H9 (cell line): ENCODE measurements at regions not wholly inside any gene's neighbourhood (a gene's known extent, or its start where the extent isn't known, plus 50 kb on each side); places are given as distances from the start of the nearest gene placed in this dataset.

ENCODE experiments used
- DNase-seq: peaks from one replicate; pipeline ENCODE4 v3.0.0-alpha.2; 2017
- H2AFZ ChIP-seq: one replicate; pipeline ENCODE4 v1.6.1; 2013; ENCODE audit warnings: mild to moderate bottlenecking, low read length, control low read depth, moderate library complexity
- H2AK5ac ChIP-seq: 2 replicates; pipeline ENCODE4 v1.6.1; 2013; ENCODE audit warnings: low read length, control low read depth, mixed read lengths; ENCODE audit not compliant: insufficient read length
- H2BK120ac ChIP-seq: one replicate; pipeline ENCODE4 v1.6.1; 2013; ENCODE audit warnings: low read depth, mild to moderate bottlenecking, low read length, control low read depth, inconsistent platforms; ENCODE audit not compliant: poor library complexity, severe bottlenecking
- H2BK12ac ChIP-seq: 2 replicates; pipeline ENCODE4 v1.6.1; 2013; ENCODE audit warnings: low read length, control low read depth, mixed read lengths, low read depth; ENCODE audit not compliant: insufficient read length
- H2BK15ac ChIP-seq: 2 replicates; pipeline ENCODE4 v1.6.1; 2013; ENCODE audit warnings: low read depth, low read length, control low read depth
- H2BK20ac ChIP-seq: one replicate; pipeline ENCODE4 v1.6.1; 2013; ENCODE audit warnings: low read depth, mild to moderate bottlenecking, low read length, control low read depth, inconsistent platforms; ENCODE audit not compliant: poor library complexity, severe bottlenecking
- H2BK5ac ChIP-seq: 2 replicates; pipeline ENCODE4 v1.6.1; 2013; ENCODE audit warnings: low read length, control low read depth, mixed read lengths; ENCODE audit not compliant: insufficient read length
- H3K14ac ChIP-seq: 2 replicates; pipeline ENCODE4 v1.6.1; 2013; ENCODE audit warnings: low read length, control low read depth; ENCODE audit not compliant: insufficient read depth
- H3K18ac ChIP-seq: 2 replicates; pipeline ENCODE4 v1.6.1; 2013; ENCODE audit warnings: low read depth, mild to moderate bottlenecking, mixed read lengths, low read length, control low read depth; ENCODE audit not compliant: insufficient read length
- H3K23ac ChIP-seq: 2 replicates; pipeline ENCODE4 v1.6.1; 2013; ENCODE audit warnings: low read length, control low read depth, mixed read lengths, low read depth; ENCODE audit not compliant: insufficient read length
- H3K23me2 ChIP-seq: 2 replicates; pipeline ENCODE4 v1.6.1; 2013; ENCODE audit warnings: low read depth, mild to moderate bottlenecking, mixed read lengths, low read length, control low read depth; ENCODE audit not compliant: insufficient read length, poor library complexity, severe bottlenecking
- H3K27ac ChIP-seq: 2 replicates; pipeline ENCODE4 v1.5.1; 2013; ENCODE audit warnings: low read length, control low read depth, mixed read lengths, low read depth; ENCODE audit not compliant: insufficient read length
- H3K27me3 ChIP-seq: 2 replicates; pipeline ENCODE4 v1.6.1; 2013; ENCODE audit warnings: low read length, control low read depth, inconsistent platforms; ENCODE audit not compliant: insufficient read depth
- H3K4ac ChIP-seq: 2 replicates; pipeline ENCODE4 v1.6.1; 2013; ENCODE audit warnings: low read depth, mild to moderate bottlenecking, control low read depth, inconsistent platforms, low read length, moderate library complexity
- H3K4me1 ChIP-seq: 2 replicates; pipeline ENCODE4 v1.6.1; 2013; ENCODE audit warnings: low read length, control low read depth, inconsistent platforms; ENCODE audit not compliant: insufficient read depth
- H3K4me2 ChIP-seq: 2 replicates; pipeline ENCODE4 v1.6.1; 2013; ENCODE audit warnings: low read length, control low read depth, mixed read lengths; ENCODE audit not compliant: insufficient read length, insufficient read depth
- H3K56ac ChIP-seq: 2 replicates; pipeline ENCODE4 v1.6.1; 2013; ENCODE audit warnings: low read depth, mild to moderate bottlenecking, mixed read lengths, low read length, control low read depth; ENCODE audit not compliant: insufficient read length
- H3K79me1 ChIP-seq: 2 replicates; pipeline ENCODE4 v1.6.1; 2013; ENCODE audit warnings: low read depth, mild to moderate bottlenecking, moderate library complexity, low read length, control low read depth, inconsistent platforms; ENCODE audit not compliant: insufficient read depth, poor library complexity, severe bottlenecking
- H3K79me2 ChIP-seq: 2 replicates; pipeline ENCODE4 v1.6.1; 2013; ENCODE audit warnings: low read length, control low read depth, inconsistent platforms; ENCODE audit not compliant: insufficient read depth
- H3K9ac ChIP-seq: 2 replicates; pipeline ENCODE4 v1.6.1; 2013; ENCODE audit warnings: low read length, control low read depth, mixed read lengths; ENCODE audit not compliant: insufficient read length; ENCODE audit errors: extremely low read depth
- H3K9me3 ChIP-seq: one replicate; pipeline ENCODE4 v1.6.1; 2013; ENCODE audit warnings: low read depth, low read length, inconsistent platforms; ENCODE audit not compliant: control insufficient read depth
- H3T11ph ChIP-seq: one replicate; pipeline ENCODE4 v1.6.1; 2013; ENCODE audit warnings: mild to moderate bottlenecking, low read length, control low read depth, inconsistent platforms
- H4K20me1 ChIP-seq: one replicate; pipeline ENCODE4 v1.6.1; 2013; ENCODE audit not compliant: control insufficient read depth, insufficient read length, insufficient read depth
- H4K5ac ChIP-seq: 2 replicates; pipeline ENCODE4 v1.6.1; 2013; ENCODE audit warnings: low read depth, mild to moderate bottlenecking, mixed read lengths, low read length, control low read depth; ENCODE audit not compliant: insufficient read length
- H4K8ac ChIP-seq: replicated peaks from 2 replicates; pipeline ENCODE4 v1.6.1; 2013; ENCODE audit warnings: low read length, control low read depth, mixed read lengths, low read depth; ENCODE audit not compliant: insufficient read length
- H4K91ac ChIP-seq: 2 replicates; pipeline ENCODE4 v1.6.1; 2013; ENCODE audit warnings: low read depth, mild to moderate bottlenecking, moderate library complexity, mixed read lengths, low read length, control low read depth; ENCODE audit not compliant: insufficient read length
- H3K27ac Mint-ChIP-seq, 3 experiments: 2 replicates in 2 of 3; 3 replicates in 1 of 3; pipeline ENCODE4 v1.8.0; 2020 to 2021; ENCODE audit warnings: mixed read lengths in 3 of 3, mild to moderate bottlenecking in 1 of 3, moderate library complexity in 1 of 3
- H3K27me3 Mint-ChIP-seq: 2 replicates; pipeline ENCODE4 v1.8.0; 2021; ENCODE audit warnings: low read depth, mild to moderate bottlenecking, moderate library complexity, mixed read lengths
- H3K36me3 Mint-ChIP-seq, 3 experiments: 2 replicates in 2 of 3; 3 replicates in 1 of 3; pipeline ENCODE4 v1.8.0; 2020 to 2021; ENCODE audit warnings: low read depth in 3 of 3, mixed read lengths in 3 of 3; ENCODE audit not compliant: insufficient read depth in 1 of 3
- H3K4me1 Mint-ChIP-seq, 2 experiments: 2 replicates each; pipeline ENCODE4 v1.8.0; 2020; ENCODE audit warnings: mixed read lengths in 2 of 2
- H3K4me3 Mint-ChIP-seq, 2 experiments: 2 replicates in 1 of 2; 3 replicates in 1 of 2; pipeline ENCODE4 v1.8.0; 2020 to 2021; ENCODE audit warnings: mild to moderate bottlenecking in 2 of 2, mixed read lengths in 2 of 2, moderate library complexity in 1 of 2
- H3K9me3 Mint-ChIP-seq, 2 experiments: 2 replicates in 1 of 2; 3 replicates in 1 of 2; pipeline ENCODE4 v1.8.0; 2020; ENCODE audit warnings: mild to moderate bottlenecking in 2 of 2, mixed read lengths in 2 of 2, moderate library complexity in 1 of 2
- WGBS: extraction: QIAGEN DNeasy Blood & Tissue Kit; methylation state at CpG from one replicate; pipeline ENCODE4 v1.1.7; 2013; ENCODE audit warnings: missing lambda C conversion rate, low lambda C conversion rate, mixed read lengths; ENCODE audit not compliant: insufficient read length; ENCODE audit errors: extremely low coverage; 5-methylcytosine and 5-hydroxymethylcytosine counted together
- TF ChIP-seq, protein P1 (sequence below): fragments of 200-600 bp; sonication (generic); conservative IDR thresholded peaks from 3 replicates; pipeline ENCODE4 v1.8.0; 2021; ENCODE audit warnings: antibody characterized with exemption, mild to moderate bottlenecking

DNA sequence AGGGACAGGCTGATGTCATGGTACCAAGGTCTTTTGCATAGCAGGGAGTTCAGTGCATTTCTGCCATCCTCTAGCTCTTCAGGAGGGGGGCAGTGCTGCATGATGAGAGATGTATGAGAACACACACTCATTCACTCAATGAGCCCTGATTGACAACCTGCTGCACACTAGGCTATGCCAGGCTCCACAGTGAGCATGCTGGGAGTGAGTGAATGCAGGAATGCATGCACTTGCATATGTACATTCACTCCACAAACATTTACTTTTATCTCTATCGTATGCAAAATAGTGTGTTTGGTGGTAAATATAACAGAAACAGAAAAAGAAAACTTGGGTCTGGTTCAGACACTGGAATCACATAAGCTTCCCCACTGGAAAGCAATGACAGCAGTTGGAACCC is 374.1 kb upstream of the C16orf82 start:
- no peak overlapping the region for H3K4me3 Mint-ChIP-seq
- H3K9me3 Mint-ChIP-seq: peaks cover 0 to 2% of the 10 kb centered on the region in 2 experiments; a peak in 1 of 5 replicates
- H3K56ac ChIP-seq: no peak overlapping the region

More for the DNA sequence above, 374.1 kb upstream of the C16orf82 start:
- Histone ChIP-seq H2AFZ (no peak overlapping the region), H2AK5ac (no peak overlapping the region), H4K20me1 (no peaks in the 10 kb centered on the region), H3K9me3 (no peaks in the 10 kb centered on the region), H3K18ac (no peak overlapping the region), H4K5ac (no peak overlapping the region), H3K9ac (no peak overlapping the region), H2BK120ac (no peak overlapping the region), H2BK15ac (no peak overlapping the region), H3T11ph (no peak overlapping the region), H3K27me3 (no peaks in the 10 kb centered on the region), H4K8ac (no peak overlapping the region), H2BK5ac (no peak overlapping the region), H2BK20ac (no peak overlapping the region), H3K4me1 (no peaks in the 10 kb centered on the region; the same call in 1 of the 2 replicates), H3K79me1 (no peaks in the 10 kb centered on the region), H2BK12ac (no peak overlapping the region), H4K91ac (no peak overlapping the region), H3K23me2 (no peaks in the 10 kb centered on the region), H3K79me2 (no peaks in the 10 kb centered on the region), H3K4me2 (no peak overlapping the region), H3K4ac (no peak overlapping the region), H3K23ac (no peak overlapping the region), H3K14ac (no peak overlapping the region), H3K27ac (no peak overlapping the region)
- peaks cover 0 to 2% (median 0%) of the 10 kb centered on the region in 3 experiments; a peak in 1 of 7 replicates for H3K36me3 Mint-ChIP-seq
- peaks cover 10% of the 10 kb centered on the region for H3K27me3 Mint-ChIP-seq
- no CpG with 5 or more reads among the region's 1 CpG for WGBS
- peaks cover 11 to 19% of the 10 kb centered on the region in 2 experiments for H3K4me1 Mint-ChIP-seq
- H3K27ac Mint-ChIP-seq: no peak overlapping the region
- DNase-seq: no peak
- TF ChIP-seq, protein P1, sequence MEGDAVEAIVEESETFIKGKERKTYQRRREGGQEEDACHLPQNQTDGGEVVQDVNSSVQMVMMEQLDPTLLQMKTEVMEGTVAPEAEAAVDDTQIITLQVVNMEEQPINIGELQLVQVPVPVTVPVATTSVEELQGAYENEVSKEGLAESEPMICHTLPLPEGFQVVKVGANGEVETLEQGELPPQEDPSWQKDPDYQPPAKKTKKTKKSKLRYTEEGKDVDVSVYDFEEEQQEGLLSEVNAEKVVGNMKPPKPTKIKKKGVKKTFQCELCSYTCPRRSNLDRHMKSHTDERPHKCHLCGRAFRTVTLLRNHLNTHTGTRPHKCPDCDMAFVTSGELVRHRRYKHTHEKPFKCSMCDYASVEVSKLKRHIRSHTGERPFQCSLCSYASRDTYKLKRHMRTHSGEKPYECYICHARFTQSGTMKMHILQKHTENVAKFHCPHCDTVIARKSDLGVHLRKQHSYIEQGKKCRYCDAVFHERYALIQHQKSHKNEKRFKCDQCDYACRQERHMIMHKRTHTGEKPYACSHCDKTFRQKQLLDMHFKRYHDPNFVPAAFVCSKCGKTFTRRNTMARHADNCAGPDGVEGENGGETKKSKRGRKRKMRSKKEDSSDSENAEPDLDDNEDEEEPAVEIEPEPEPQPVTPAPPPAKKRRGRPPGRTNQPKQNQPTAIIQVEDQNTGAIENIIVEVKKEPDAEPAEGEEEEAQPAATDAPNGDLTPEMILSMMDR: no peak
